ENCODE measurements at regions not wholly inside any gene's neighbourhood (a gene's known extent, or its start where the extent isn't known, plus 50 kb on each side); places are given as distances from the start of the nearest gene placed in this dataset.
"Not testable (repeated sequence)": the region's sequence is repeated elsewhere in the genome, so short reads cannot be mapped to it uniquely, and the experiment has no call there.

GRCh38 chr2:111313711-111314110, 193.0 kb downstream of the BCL2L11 start:
- not testable (repeated sequence) for H3K4me3 ChIP-seq, H3K27ac ChIP-seq

GRCh38 chr2:111315188-111315917, 194.6 kb downstream of the BCL2L11 start:
- H3K27ac ChIP-seq, H3K4me3 ChIP-seq: not testable (repeated sequence)

- H3K27ac ChIP-seq = not testable (repeated sequence)
These were observed 195.6 kb downstream of the BCL2L11 start for GRCh38 chr2:111316221-111316741.

GRCh38 chr2:111316881-111317549, 196.3 kb downstream of the BCL2L11 start:
- H3K27ac ChIP-seq, H3K4me3 ChIP-seq: not testable (repeated sequence)

More at GRCh38 chr2:111316221-111316741, 195.6 kb downstream of the BCL2L11 start:
- not testable (repeated sequence) for H3K4me3 ChIP-seq

- not testable (repeated sequence) for H3K27ac ChIP-seq, H3K4me3 ChIP-seq
These were observed 198.8 kb downstream of the BCL2L11 start for GRCh38 chr2:111319552-111319951.

GRCh38 chr2:111320264-111320663, 199.6 kb downstream of the BCL2L11 start:
- not testable (repeated sequence) for H3K4me3 ChIP-seq, H3K27ac ChIP-seq

- H3K4me3 ChIP-seq, H3K27ac ChIP-seq: not testable (repeated sequence)
These were observed 200.3 kb downstream of the BCL2L11 start for GRCh38 chr2:111320965-111321364.

GRCh38 chr2:111323384-111323783, 202.7 kb downstream of the BCL2L11 start:
- H3K27ac ChIP-seq, H3K4me3 ChIP-seq: not testable (repeated sequence)

GRCh38 chr2:111327726-111328125, 207.0 kb downstream of the BCL2L11 start:
- H3K27ac ChIP-seq, H3K4me3 ChIP-seq: not testable (repeated sequence)

- H3K27ac ChIP-seq, H3K4me3 ChIP-seq: not testable (repeated sequence)
These were observed 208.6 kb downstream of the BCL2L11 start for GRCh38 chr2:111329309-111329708.

GRCh38 chr2:111331099-111331724, 210.5 kb downstream of the BCL2L11 start:
- H3K27ac ChIP-seq, H3K4me3 ChIP-seq: not testable (repeated sequence)

- not testable (repeated sequence) for H3K27ac ChIP-seq, H3K4me3 ChIP-seq
These were observed 214.7 kb downstream of the BCL2L11 start for GRCh38 chr2:111335220-111335907.

- H3K4me3 ChIP-seq = not testable (repeated sequence)
These were observed 217.8 kb downstream of the BCL2L11 start for GRCh38 chr2:111338474-111338873.

GRCh38 chr2:111339476-111339875, 218.8 kb downstream of the BCL2L11 start:
- H3K27ac ChIP-seq, H3K4me3 ChIP-seq: not testable (repeated sequence)

More at GRCh38 chr2:111338474-111338873, 217.8 kb downstream of the BCL2L11 start:
- not testable (repeated sequence) for H3K27ac ChIP-seq

- H3K27ac ChIP-seq, H3K4me3 ChIP-seq: not testable (repeated sequence)
These were observed 223.9 kb downstream of the BCL2L11 start for GRCh38 chr2:111344590-111344989.

GRCh38 chr2:111345439-111345838, 224.7 kb downstream of the BCL2L11 start:
- H3K4me3 ChIP-seq, H3K27ac ChIP-seq: not testable (repeated sequence)

- peak overlapping the region in 2 of 21 experiments; percentile 16 to 29 for H3K27ac ChIP-seq
- H3K4me3 ChIP-seq = not testable (repeated sequence)
These were observed 225.6 kb downstream of the BCL2L11 start for GRCh38 chr2:111346018-111346930.

- not testable (repeated sequence) for H3K4me3 ChIP-seq, H3K27ac ChIP-seq
These were observed 227.0 kb downstream of the BCL2L11 start for GRCh38 chr2:111347695-111348094.

- H3K27ac ChIP-seq, H3K4me3 ChIP-seq: not testable (repeated sequence)
These were observed 227.6 kb downstream of the BCL2L11 start for GRCh38 chr2:111348316-111348715.

Measured in skin epidermis (tissue), 12 donors.